Neural cell (in vitro differentiated cells): ENCODE measurements at regions not wholly inside any gene's neighbourhood (a gene's known extent, or its start where the extent isn't known, plus 50 kb on each side); places are given as distances from the start of the nearest gene placed in this dataset.

ENCODE experiments used
- MXI1 ChIP-seq: fragments of 450-650 bp; conservative IDR thresholded peaks from 2 replicates; pipeline ENCODE4 v1.6.1; 2014; ENCODE audit warnings: antibody characterized with exemption, mild to moderate bottlenecking; ENCODE audit not compliant: poor library complexity, severe bottlenecking
- POLR2AphosphoS5 ChIP-seq: IDR thresholded peaks from 2 replicates; pipeline ENCODE4 v1.6.1; 2012
- TF ChIP-seq, protein P1 (sequence below): fragments of 450-650 bp; IDR thresholded peaks from 2 replicates; pipeline ENCODE4 v1.5.1; 2014; ENCODE audit warnings: antibody characterized with exemption, mild to moderate bottlenecking, moderate library complexity; ENCODE audit not compliant: poor library complexity, severe bottlenecking

- TF ChIP-seq MXI1 (no peak), POLR2AphosphoS5 (no peak)
- TF ChIP-seq, protein P1, sequence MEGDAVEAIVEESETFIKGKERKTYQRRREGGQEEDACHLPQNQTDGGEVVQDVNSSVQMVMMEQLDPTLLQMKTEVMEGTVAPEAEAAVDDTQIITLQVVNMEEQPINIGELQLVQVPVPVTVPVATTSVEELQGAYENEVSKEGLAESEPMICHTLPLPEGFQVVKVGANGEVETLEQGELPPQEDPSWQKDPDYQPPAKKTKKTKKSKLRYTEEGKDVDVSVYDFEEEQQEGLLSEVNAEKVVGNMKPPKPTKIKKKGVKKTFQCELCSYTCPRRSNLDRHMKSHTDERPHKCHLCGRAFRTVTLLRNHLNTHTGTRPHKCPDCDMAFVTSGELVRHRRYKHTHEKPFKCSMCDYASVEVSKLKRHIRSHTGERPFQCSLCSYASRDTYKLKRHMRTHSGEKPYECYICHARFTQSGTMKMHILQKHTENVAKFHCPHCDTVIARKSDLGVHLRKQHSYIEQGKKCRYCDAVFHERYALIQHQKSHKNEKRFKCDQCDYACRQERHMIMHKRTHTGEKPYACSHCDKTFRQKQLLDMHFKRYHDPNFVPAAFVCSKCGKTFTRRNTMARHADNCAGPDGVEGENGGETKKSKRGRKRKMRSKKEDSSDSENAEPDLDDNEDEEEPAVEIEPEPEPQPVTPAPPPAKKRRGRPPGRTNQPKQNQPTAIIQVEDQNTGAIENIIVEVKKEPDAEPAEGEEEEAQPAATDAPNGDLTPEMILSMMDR: no peak
Observed at GRCh38 chr18:73715210-73715670, 432.4 kb downstream of the FBXO15 start.
